HG03196 (cell line): ENCODE measurements at regions not wholly inside any gene's neighbourhood (a gene's known extent, or its start where the extent isn't known, plus 50 kb on each side); places are given as distances from the start of the nearest gene placed in this dataset.
"Not testable (repeated sequence)": the region's sequence is repeated elsewhere in the genome, so short reads cannot be mapped to it uniquely, and the experiment has no call there.

ENCODE experiments used
- ATAC-seq: cut with Tn5 transposase; IDR thresholded peaks from one replicate; pipeline ENCODE4 v1.9.1; 2021; ENCODE audit not compliant: unreplicated experiment

- ATAC-seq: no peak
Measured at GRCh38 chr5:96110300-96110699, 148.6 kb upstream of the ELL2 start.

- not testable (repeated sequence) for ATAC-seq
Measured at GRCh38 chr5:96108629-96109028, 147.0 kb upstream of the ELL2 start.

DNA sequence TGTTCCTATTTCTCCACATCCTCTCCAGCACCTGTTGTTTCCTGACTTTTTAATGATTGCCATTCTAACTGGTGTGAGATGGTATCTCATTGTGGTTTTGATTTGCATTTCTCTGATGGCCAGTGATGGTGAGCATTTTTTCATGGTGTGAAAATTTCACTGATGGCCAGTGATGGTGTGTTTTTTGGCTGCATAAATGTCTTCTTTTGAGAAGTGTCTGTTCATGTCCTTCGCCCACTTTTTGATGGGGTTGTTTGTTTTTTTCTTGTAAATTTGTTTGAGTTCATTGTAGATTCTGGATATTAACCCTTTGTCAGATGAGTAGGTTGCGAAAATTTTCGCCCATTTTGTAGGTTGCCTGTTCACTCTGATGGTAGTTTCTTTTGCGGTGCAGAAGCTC lies 142.2 kb upstream of the ELL2 start:
- not testable (repeated sequence) for ATAC-seq

- ATAC-seq: no peak
Measured at GRCh38 chr5:96101358-96102089, 139.9 kb upstream of the ELL2 start.

- not testable (repeated sequence) for ATAC-seq
Measured at GRCh38 chr5:96097488-96097887, 135.8 kb upstream of the ELL2 start.

- no peak for ATAC-seq
Measured at GRCh38 chr5:96096724-96097123, 135.1 kb upstream of the ELL2 start.

GRCh38 chr5:96094904-96095303 lies 133.3 kb upstream of the ELL2 start:
- ATAC-seq: no peak

GRCh38 chr5:96093890-96094381 lies 132.3 kb upstream of the ELL2 start:
- ATAC-seq: no peak

DNA sequence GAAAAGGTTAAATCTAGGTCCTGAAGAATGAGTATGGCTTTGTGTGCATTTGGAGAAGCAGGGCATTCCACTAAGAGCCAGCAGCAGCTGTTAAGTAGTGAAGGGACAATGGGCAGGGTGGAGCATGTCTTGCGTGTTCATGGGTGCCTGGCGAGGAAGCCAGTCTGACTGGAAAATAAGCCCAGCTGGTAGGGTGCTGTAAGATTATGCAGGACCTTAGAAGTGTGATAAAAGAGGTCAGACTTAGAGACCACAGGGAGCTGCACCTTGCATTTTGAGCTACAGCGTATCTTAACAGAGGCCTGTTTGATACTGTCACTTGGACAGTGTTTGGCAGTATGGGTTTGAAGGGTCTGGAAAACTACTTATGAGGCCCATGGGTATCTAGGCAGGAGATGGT lies 131.7 kb upstream of the ELL2 start:
- no peak for ATAC-seq

- no peak for ATAC-seq
Measured at GRCh38 chr5:96091874-96092273, 130.2 kb upstream of the ELL2 start.

DNA sequence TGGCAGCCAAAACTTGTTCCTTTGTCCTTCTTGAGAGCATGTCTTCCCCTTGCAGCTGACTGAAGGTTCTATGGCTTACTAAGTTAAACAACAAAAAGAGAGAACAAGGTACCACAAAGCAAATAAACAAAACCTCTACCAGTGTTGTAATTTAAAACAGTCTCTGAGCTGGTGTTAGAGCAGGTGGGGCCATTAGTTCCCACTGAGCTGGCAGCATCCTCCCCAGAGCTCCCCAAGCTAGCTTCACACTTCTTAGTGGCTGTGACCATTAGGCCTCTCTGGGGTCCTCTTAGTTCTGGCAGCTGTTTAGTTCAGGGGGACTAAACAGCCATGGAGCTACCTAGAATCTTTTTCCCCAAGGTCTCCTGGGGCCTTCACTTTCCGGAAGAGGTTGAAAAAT lies 128.6 kb upstream of the ELL2 start:
- ATAC-seq: no peak

DNA sequence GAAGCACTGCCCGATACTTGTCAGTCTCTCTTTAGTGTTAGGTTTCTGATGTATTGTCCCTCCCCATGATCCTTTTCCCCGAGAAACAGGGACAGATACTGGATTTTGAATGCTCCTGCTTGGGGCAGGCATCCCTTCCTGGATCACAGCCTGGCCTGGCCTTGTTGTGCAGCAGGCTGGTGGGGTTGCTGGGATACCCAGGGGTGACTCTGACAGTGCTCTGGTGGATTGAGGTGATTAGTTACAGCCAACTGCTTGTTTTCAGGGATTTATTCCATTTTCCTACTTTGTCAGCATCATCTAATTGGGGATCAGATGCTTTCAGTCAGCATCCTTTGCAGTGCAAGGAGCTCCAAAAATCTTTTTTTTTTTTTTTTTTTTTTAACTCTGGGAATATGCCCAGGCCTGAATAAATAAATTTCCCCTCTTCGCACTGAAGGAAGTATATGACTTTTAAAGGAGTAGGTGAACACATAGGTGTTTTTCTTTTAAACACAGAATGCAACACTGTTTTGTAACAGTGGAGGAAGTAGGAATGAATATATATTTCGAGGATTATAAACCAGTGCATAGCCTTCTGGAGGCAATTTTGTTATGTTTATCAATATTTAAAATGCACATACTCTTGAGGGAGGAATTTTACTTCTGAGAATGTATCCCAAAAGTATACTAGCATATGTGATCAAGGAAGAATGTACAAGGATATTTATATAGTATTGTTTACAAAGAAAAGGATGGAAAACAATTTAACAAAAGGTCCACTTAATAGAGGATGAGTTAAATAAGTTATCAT lies 127.3 kb upstream of the ELL2 start:
- ATAC-seq: no peak

DNA sequence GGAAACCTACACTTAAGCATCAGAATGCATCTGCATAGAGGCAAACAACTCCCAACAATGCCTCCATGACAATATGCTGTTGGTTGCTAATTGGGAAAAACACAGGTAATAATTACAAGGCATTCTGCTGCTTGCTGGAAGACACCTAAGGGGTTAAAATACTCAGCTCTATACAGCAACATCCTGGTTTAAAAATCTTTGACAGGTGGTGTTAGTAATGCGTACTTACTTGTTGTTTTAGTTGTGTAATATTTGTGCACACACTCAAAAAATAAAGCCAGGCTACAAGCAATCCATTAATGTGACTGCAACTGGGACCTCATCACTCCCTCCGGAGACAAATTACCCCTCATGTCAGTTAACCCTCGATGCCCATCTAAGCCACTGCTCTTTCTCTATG lies 126.3 kb upstream of the ELL2 start:
- no peak for ATAC-seq

- no peak for ATAC-seq
Measured at GRCh38 chr5:96084874-96085506, 123.3 kb upstream of the ELL2 start.

- no peak for ATAC-seq
Measured at GRCh38 chr5:96083361-96083881, 121.8 kb upstream of the ELL2 start.

- no peak for ATAC-seq
Measured at GRCh38 chr5:96081276-96081858, 119.7 kb upstream of the ELL2 start.

GRCh38 chr5:96080557-96080956 lies 118.9 kb upstream of the ELL2 start:
- no peak for ATAC-seq

GRCh38 chr5:96079962-96080361 lies 118.3 kb upstream of the ELL2 start:
- ATAC-seq: no peak

DNA sequence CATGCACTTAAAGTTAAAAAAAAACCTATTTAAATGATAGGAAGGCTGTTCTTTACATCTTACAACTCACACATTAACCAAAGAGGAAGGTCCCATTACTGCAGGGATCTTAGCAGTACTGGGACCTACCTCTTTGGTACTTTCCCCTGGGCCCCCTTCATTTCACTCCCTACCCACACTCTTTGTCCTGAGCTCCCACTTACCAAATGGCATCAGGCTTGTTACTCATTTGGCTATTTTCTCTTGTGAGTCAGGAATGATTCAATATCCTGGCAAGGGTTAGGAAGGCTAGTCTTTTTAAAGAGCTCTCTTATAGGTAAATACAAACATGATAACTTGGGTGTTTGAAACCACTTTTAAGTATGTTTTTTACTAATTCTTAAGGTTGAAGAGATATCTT lies 117.4 kb upstream of the ELL2 start:
- ATAC-seq: no peak

- no peak for ATAC-seq
Measured at GRCh38 chr5:96076451-96076850, 114.8 kb upstream of the ELL2 start.

GRCh38 chr5:96075579-96076289 lies 114.1 kb upstream of the ELL2 start:
- ATAC-seq: no peak
